ENCODE measurements at regions not wholly inside any gene's neighbourhood (a gene's known extent, or its start where the extent isn't known, plus 50 kb on each side); places are given as distances from the start of the nearest gene placed in this dataset.

GRCh38 chr5:138653502-138653901, 78.3 kb upstream of the HSPA9 start:
- 65% methylated on average over 4 of the region's 4 CpGs for WGBS
- TF ChIP-seq POLR2A (IDR thresholded peaks at IDR 0.05; ENCODE audit: low read depth) (no peak), CTCF (IDR thresholded peaks at IDR 0.05) (no peak), POLR2AphosphoS5 (IDR thresholded peaks at IDR 0.05) (no peak), EP300 (IDR thresholded peaks at IDR 0.05) (no peak)
- intact Hi-C loops (cut with DNase I) = no loop called here

GRCh38 chr5:138651767-138652117, 76.5 kb upstream of the HSPA9 start:
- H3K27ac ChIP-seq (replicated peaks in 1 of 4) = no peak overlapping the region
- no peaks in the 10 kb centered on the region for H3K36me3 ChIP-seq
- no peaks in the 10 kb centered on the region for H3K9me3 ChIP-seq
- WGBS = 77% methylated on average over 6 of the region's 6 CpGs
- intact Hi-C loops (cut with DNase I) = no loop called here
- H3K27me3 ChIP-seq = peaks cover 0 to 10% (median 0%) of the 10 kb centered on the region in 4 donors
- TF ChIP-seq POLR2A (IDR thresholded peaks at IDR 0.05; ENCODE audit: low read depth) (no peak), EP300 (IDR thresholded peaks at IDR 0.05) (no peak), CTCF (IDR thresholded peaks at IDR 0.05) (no peak), POLR2AphosphoS5 (IDR thresholded peaks at IDR 0.05) (no peak)
- no peak for DNase-seq (ENCODE audit: extremely low spot score)
- peaks cover 0 to 17% (median 12%) of the 10 kb centered on the region in 4 donors for H3K4me1 ChIP-seq
- no peak overlapping the region for H3K4me3 ChIP-seq

More at GRCh38 chr5:138653502-138653901, 78.3 kb upstream of the HSPA9 start:
- Histone ChIP-seq H3K4me3 (no peak overlapping the region), H3K9me3 (no peaks in the 10 kb centered on the region), H3K36me3 (no peaks in the 10 kb centered on the region), H3K27me3 (peaks cover 0 to 10% (median 0%) of the 10 kb centered on the region in 4 donors), H3K27ac (replicated peaks in 1 of 4) (no peak overlapping the region), H3K4me1 (peaks cover 6 to 13% (median 8%) of the 10 kb centered on the region in 4 donors)
- no peak for DNase-seq (ENCODE audit: extremely low spot score)

GRCh38 chr5:138651058-138651766, 76.0 kb upstream of the HSPA9 start:
- WGBS = 73% methylated on average over 14 of the region's 14 CpGs

GRCh38 chr5:138650196-138650595, 75.0 kb upstream of the HSPA9 start:
- DNase-seq (ENCODE audit: extremely low spot score) = no peak
- H3K27me3 ChIP-seq = peaks cover 0 to 10% (median 0%) of the 10 kb centered on the region in 4 donors
- H3K27ac ChIP-seq (replicated peaks in 1 of 4) = no peak overlapping the region
- 90% methylated on average over 7 of the region's 7 CpGs for WGBS
- H3K4me1 ChIP-seq = peaks cover 0 to 17% (median 12%) of the 10 kb centered on the region in 4 donors
- H3K4me3 ChIP-seq = no peak overlapping the region
- no peaks in the 10 kb centered on the region for H3K36me3 ChIP-seq
- intact Hi-C loops (cut with DNase I) = no loop called here
- no peaks in the 10 kb centered on the region for H3K9me3 ChIP-seq
- TF ChIP-seq POLR2A (IDR thresholded peaks at IDR 0.05; ENCODE audit: low read depth) (no peak), EP300 (IDR thresholded peaks at IDR 0.05) (no peak), CTCF (IDR thresholded peaks at IDR 0.05) (no peak), POLR2AphosphoS5 (IDR thresholded peaks at IDR 0.05) (no peak)

More at GRCh38 chr5:138651058-138651766, 76.0 kb upstream of the HSPA9 start:
- no peak for TF ChIP-seq CTCF (IDR thresholded peaks at IDR 0.05)
- TF ChIP-seq POLR2A (IDR thresholded peaks at IDR 0.05; ENCODE audit: low read depth) = no peak
- TF ChIP-seq EP300 (IDR thresholded peaks at IDR 0.05) = no peak
- TF ChIP-seq POLR2AphosphoS5 (IDR thresholded peaks at IDR 0.05) = no peak
- peaks cover 0 to 17% (median 12%) of the 10 kb centered on the region in 4 donors for H3K4me1 ChIP-seq
- H3K27ac ChIP-seq (replicated peaks in 1 of 4) = no peak overlapping the region
- no peak for DNase-seq (ENCODE audit: extremely low spot score)
- no peaks in the 10 kb centered on the region for H3K9me3 ChIP-seq
- no peak overlapping the region for H3K4me3 ChIP-seq
- intact Hi-C loops (cut with DNase I) = no loop called here
- H3K27me3 ChIP-seq = peaks cover 0 to 10% (median 0%) of the 10 kb centered on the region in 4 donors
- no peaks in the 10 kb centered on the region for H3K36me3 ChIP-seq
